GM18907 (cell line): ENCODE measurements at regions not wholly inside any gene's neighbourhood (a gene's known extent, or its start where the extent isn't known, plus 50 kb on each side); places are given as distances from the start of the nearest gene placed in this dataset.
"Not testable (repeated sequence)": the region's sequence is repeated elsewhere in the genome, so short reads cannot be mapped to it uniquely, and the experiment has no call there.

Experiments
- ATAC-seq: cut with Tn5 transposase; IDR thresholded peaks from one replicate; pipeline ENCODE4 v1.9.1; 2021; ENCODE audit warnings: mild to moderate bottlenecking, moderate library complexity; ENCODE audit not compliant: unreplicated experiment

GRCh38 chr2:220387758-220388157 is 760.3 kb downstream of the SLC4A3 start:
- not testable (repeated sequence) for ATAC-seq

- no peak for ATAC-seq
These were observed 766.3 kb downstream of the SLC4A3 start for GRCh38 chr2:220393711-220394110.

- ATAC-seq: no peak
These were observed 767.0 kb downstream of the SLC4A3 start for GRCh38 chr2:220394433-220394832.

GRCh38 chr2:220396287-220396686 is 768.9 kb downstream of the SLC4A3 start:
- no peak for ATAC-seq

- ATAC-seq: no peak
These were observed 782.9 kb downstream of the SLC4A3 start for GRCh38 chr2:220410296-220410695.

- ATAC-seq: no peak
These were observed 790.1 kb downstream of the SLC4A3 start for GRCh38 chr2:220417503-220417902.

GRCh38 chr2:220419647-220420046 is 792.2 kb downstream of the SLC4A3 start:
- ATAC-seq: no peak

GRCh38 chr2:220420820-220421219 is 793.4 kb downstream of the SLC4A3 start:
- no peak for ATAC-seq

GRCh38 chr2:220422676-220423075 is 795.2 kb downstream of the SLC4A3 start:
- no peak for ATAC-seq

GRCh38 chr2:220424561-220424960 is 797.1 kb downstream of the SLC4A3 start:
- no peak for ATAC-seq

- no peak for ATAC-seq
These were observed 805.2 kb downstream of the SLC4A3 start for GRCh38 chr2:220432645-220433044.

- ATAC-seq: no peak
These were observed 805.7 kb downstream of the SLC4A3 start for GRCh38 chr2:220433131-220433530.

- ATAC-seq: no peak
These were observed 807.0 kb downstream of the SLC4A3 start for GRCh38 chr2:220434385-220434784.

- ATAC-seq: no peak
These were observed 810.5 kb downstream of the SLC4A3 start for GRCh38 chr2:220437938-220438337.

GRCh38 chr2:220440731-220441130 is 813.3 kb downstream of the SLC4A3 start:
- ATAC-seq: no peak

GRCh38 chr2:220441404-220441803 is 814.0 kb downstream of the SLC4A3 start:
- no peak for ATAC-seq

- ATAC-seq: no peak
These were observed 814.6 kb downstream of the SLC4A3 start for GRCh38 chr2:220442012-220442411.

GRCh38 chr2:220445429-220446105 is 818.1 kb downstream of the SLC4A3 start:
- ATAC-seq: no peak

GRCh38 chr2:220446106-220446712 is 818.8 kb downstream of the SLC4A3 start:
- no peak for ATAC-seq

- ATAC-seq: no peak
These were observed 823.4 kb downstream of the SLC4A3 start for GRCh38 chr2:220450846-220451245.

GRCh38 chr2:220451438-220451837 is 824.0 kb downstream of the SLC4A3 start:
- no peak for ATAC-seq

- ATAC-seq: no peak
These were observed 825.1 kb downstream of the SLC4A3 start for GRCh38 chr2:220452561-220452960.
